CD4-positive, alpha-beta T cell treated with Interferon alpha-2 for 1 hour (primary cell): ENCODE measurements at regions not wholly inside any gene's neighbourhood (a gene's known extent, or its start where the extent isn't known, plus 50 kb on each side); places are given as distances from the start of the nearest gene placed in this dataset.

ENCODE experiments used
- DNase-seq, 2 donors: peaks; one replicate each; pipeline ENCODE4 v3.0.0-alpha.2; 2020 to 2022

DNA sequence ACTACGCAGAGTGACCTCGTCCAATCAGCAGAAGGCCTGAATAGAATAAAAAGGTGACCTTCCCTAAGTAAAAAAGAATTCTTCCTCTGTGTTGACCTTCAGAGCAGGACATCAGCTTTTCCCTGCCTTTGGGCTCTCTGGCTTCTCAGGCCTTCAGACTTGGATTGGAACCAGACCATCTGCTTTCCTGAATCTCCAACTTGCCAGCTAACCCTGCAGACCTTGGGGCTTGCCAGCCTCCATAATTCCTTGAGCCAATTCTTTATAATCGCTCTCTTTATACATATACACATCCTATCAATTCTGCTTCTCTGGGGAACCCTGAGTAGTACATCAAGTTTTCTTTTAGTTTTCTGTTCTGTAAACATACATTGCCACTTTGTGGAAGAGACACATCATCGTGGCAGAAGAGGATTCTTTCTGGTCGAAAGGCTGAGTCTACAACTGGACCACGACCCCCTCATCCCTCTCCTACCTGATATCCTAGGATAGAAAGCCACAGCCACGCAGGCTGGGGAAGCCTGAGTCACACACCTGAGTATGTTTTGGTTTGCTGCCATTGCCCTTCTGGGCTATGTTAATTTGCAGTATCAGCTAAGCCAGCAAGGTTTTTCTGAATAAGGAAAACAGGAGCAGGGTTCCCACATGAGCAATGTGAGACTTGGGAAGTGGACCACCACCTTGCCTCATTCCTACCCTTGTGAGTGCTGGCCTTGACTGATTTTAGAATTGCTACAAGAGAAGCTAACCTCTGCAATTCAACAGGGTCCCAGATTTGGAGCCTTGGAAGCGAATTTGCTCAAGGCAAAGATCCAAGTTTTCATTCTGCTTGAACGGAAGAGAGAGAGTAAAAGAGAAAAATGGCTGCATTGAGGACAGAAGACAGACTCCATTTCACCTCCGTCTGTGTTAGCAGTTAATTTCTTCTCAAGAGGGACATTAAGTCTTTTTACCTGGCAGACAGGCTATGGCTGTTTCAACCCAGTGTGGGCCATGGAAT, 445.2 kb upstream of the FZD8 start:
- no peak for DNase-seq

- no peak for DNase-seq
These were observed 433.1 kb upstream of the FZD8 start for GRCh38 chr10:36075196-36075595.

GRCh38 chr10:36073796-36074345, 431.8 kb upstream of the FZD8 start:
- no peak for DNase-seq

- DNase-seq: no peak
These were observed 426.4 kb upstream of the FZD8 start for GRCh38 chr10:36068542-36068941.

DNA sequence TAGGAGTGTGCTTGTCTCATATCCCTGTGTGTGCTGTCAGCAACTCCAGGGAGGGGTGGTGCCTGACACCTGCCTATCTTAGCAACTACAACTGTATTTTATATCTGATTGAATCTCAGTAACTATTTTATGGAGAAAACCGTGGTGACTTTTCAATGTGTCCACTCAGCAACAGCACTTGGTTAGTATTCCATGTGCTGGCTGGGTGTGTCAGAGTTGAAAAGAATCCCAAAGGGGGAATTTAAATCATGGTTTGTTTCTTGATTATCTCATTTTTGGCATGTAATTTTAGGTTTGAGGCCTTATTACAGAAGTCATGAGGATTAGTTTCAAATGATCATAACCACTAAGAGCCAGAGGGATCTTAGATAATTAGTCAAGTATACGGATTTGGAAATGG, 425.7 kb upstream of the FZD8 start:
- no peak for DNase-seq

GRCh38 chr10:36066850-36067249, 424.8 kb upstream of the FZD8 start:
- DNase-seq: no peak

DNA sequence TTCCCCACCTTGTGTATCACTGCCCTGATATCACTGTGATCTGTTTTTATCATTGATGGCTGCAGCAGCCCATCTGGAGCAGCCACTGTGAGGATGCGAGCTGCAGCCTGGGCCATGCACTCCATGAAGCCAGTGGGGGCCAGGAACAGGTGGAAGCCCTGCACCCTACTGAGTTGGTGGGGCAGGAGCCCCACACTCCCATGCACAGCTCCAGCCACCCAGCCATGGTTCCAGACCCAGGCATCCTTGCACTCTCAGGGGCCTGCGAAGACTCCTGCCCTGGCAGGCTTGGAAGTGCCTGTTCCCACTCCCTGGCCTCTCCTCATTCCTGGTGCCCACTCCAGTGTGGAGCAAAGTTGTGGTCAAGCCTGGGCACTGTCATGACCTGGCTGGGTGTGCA, 424.0 kb upstream of the FZD8 start:
- no peak for DNase-seq

GRCh38 chr10:36063396-36063795, 421.3 kb upstream of the FZD8 start:
- DNase-seq: no peak

GRCh38 chr10:36057731-36058130, 415.6 kb upstream of the FZD8 start:
- no peak for DNase-seq

DNA sequence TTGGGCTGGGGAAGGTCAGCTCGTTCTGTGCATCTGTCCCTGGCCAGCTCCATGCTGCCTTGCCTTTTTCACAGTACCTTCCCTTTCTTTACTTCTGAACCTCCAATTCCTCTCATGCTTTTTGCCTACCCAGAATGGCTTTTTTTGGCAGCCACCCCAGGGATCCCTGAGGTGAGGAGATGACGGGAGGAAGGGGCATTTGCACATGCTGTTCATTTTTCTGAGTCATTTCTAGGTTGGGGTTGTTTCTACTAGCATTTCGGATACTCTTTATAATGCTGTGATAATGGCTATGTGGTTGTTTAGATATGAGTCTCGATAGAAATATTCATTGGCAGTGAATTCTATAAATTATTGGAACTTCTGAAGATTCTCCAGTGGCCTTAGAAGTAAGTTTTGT, 415.1 kb upstream of the FZD8 start:
- DNase-seq: no peak

GRCh38 chr10:36053775-36054174, 411.7 kb upstream of the FZD8 start:
- DNase-seq: no peak

DNA sequence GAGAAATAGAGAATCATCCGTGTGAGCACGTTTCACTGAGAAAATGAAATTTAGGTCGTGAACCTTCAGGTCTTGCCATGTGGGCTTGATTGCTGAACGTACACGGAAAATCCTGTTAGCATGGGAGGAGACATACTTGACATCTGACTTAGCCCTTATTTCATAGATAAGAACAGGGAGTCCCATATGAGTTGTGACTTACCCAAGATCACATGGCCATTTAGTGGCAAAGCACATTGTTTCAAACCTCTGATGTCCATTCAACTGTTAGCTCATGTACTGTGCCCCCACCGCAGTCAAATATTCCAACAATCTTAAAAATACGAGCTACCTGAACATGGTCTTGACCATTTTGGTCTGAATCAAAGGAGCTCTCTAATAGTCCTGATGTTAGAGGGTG, 411.2 kb upstream of the FZD8 start:
- no peak for DNase-seq

- DNase-seq: no peak
These were observed 409.4 kb upstream of the FZD8 start for GRCh38 chr10:36051500-36051991.

DNA sequence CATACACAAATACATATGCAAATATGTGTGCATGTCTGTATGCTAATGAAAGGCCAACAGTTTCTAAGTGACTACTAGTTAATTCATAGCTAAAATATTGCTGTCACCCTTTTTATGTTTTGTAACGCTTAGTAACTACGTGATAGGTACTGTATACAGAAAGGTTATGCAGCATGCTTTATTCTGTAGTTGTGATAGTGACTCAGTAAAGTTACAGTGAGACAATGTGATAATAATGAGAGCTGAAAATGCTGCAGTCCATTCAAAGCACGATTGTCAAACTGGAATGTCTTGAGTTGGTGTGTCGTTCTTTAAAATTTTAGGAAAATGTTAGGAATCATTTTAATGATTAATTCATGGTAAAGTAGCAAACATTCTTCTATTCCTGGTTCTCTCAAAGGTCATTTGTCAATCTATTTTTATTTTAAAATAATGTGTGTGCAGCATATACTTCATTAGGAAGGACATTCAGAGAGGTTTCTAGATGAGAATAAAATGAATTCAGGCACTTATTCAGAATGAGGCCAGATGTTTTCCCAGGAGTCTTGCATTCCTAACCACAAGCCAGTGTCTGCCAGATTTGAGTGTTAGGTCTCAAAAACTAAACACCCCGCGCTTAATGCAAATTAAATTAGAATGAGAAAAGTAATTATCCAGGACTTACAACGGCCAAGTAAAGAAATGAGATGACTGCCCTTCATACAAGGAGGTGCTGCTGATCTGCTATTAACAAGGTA, 408.8 kb upstream of the FZD8 start:
- no peak for DNase-seq

DNA sequence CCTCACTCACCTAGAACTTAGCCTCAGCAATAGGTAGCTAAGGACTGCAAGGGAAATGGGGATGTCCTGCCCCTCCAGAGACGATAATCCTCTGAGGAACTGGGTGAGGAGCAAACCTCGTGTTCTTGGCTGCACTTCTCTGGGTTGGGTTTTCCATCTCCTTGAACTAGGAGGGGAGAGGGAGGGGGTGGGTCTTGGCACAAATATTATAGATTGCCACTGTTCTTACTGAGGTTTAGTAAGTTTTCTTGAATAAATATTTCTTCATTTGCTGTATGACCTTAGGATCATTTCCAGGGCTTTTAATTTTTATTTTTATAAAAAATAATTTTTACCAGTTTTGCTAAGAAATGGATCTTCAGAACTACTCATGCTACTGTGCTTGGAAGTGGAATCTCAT, 406.7 kb upstream of the FZD8 start:
- no peak for DNase-seq

- no peak for DNase-seq
These were observed 406.1 kb upstream of the FZD8 start for GRCh38 chr10:36048236-36048635.

DNA sequence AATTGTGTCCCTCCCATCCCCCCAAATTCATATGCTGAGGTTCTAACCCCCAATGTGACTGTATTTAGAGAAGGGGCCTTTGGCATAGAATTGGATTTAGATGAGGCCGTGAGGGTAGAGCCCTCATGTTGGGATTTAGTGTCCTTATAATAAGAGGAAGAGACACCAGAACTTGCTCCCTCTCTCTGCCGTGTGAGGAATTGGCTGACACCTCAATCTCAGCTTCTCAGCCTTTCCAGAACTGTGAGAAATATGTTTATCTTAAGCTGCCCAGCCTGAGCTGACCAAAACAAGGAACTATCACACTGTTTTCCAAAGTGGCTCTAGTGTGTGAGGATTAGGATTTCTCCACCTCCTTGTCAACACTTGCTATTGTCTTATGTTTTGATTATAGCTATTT, 400.0 kb upstream of the FZD8 start:
- DNase-seq: no peak

DNA sequence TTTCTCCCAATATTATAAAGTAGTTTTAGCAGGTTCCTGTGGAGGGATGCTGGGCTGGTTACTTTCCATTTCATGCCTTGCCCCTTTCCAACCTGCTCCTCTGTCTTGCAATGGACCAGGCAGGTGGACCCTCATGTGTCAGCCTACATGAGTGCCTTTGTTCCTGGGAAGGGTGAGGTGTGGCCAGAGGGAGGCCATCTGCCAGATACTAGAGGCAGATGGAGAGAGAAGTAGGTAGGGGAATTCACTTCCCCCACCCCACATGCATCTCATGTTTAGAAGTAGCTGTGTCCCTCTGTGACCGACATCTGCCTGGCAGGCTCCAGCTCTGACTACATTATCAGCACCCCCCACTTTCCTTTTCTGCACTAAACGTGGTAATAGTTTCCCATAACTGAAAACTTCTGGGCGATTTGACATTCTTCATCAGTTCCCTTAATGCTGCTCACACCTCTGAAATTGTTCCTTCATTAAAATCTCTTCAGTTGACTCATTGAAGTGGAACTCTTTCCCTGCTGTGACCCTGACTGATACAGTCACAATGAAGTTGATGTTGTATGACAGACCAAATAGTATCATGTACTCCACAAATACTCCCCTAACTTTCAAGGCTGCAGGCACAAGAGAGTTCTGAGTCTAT, 396.3 kb upstream of the FZD8 start:
- DNase-seq: no peak

GRCh38 chr10:36036137-36036536, 394.0 kb upstream of the FZD8 start:
- no peak for DNase-seq

GRCh38 chr10:36033808-36034207, 391.7 kb upstream of the FZD8 start:
- no peak for DNase-seq

GRCh38 chr10:36030516-36030915, 388.4 kb upstream of the FZD8 start:
- DNase-seq: no peak

- DNase-seq: no peak
These were observed 384.7 kb upstream of the FZD8 start for GRCh38 chr10:36026656-36027390.
